ENCODE measurements at regions not wholly inside any gene's neighbourhood (a gene's known extent, or its start where the extent isn't known, plus 50 kb on each side); places are given as distances from the start of the nearest gene placed in this dataset.

- TF ChIP-seq CTCF (conservative IDR thresholded peaks at IDR 0.05; ENCODE audit: low read depth, low read length) = no peak
- TF ChIP-seq EZH2 (IDR thresholded peaks at IDR 0.05; ENCODE audit: low read length, unreplicated experiment) = no peak
Observed at GRCh38 chr1:222385262-222385661, 162.6 kb downstream of the HHIPL2 start.

Measured in PC-3 (cell line).